HCT116 (cell line): ENCODE measurements at regions not wholly inside any gene's neighbourhood (a gene's known extent, or its start where the extent isn't known, plus 50 kb on each side); places are given as distances from the start of the nearest gene placed in this dataset.

Experiments
- ATAC-seq: fragments of 200-7000 bp; cut with Tn5 transposase; 2 replicates; pipeline ENCODE4 v1.9.1; 2020; ENCODE audit warnings: mild to moderate bottlenecking, moderate library complexity
- BruUV-seq: library from RNA; stranded (reverse); fragments of 400-500 nt; replicated peaks from 2 replicates; lab custom pipeline; 2021; lab: Mats Ljungman, UMichigan
- CTCF ChIA-PET: fragments of 300-600 bp; sonication (Branson Sonifier 250); formaldehyde crosslinking; loops from one replicate; lab custom pipeline; 2021; ENCODE audit warnings: antibody characterized with exemption; lab: Charles Lee
- POLR2A ChIA-PET: fragments of 300-600, 350-600 bp; sonication (Branson Sonifier 250); formaldehyde crosslinking; loops from one replicate; lab custom pipeline; 2021; ENCODE audit warnings: antibody characterized with exemption; lab: Charles Lee
- RAD21 ChIA-PET, 2 experiments: fragments of 300-600 bp; sonication (Branson Sonifier 250); formaldehyde crosslinking; loops; one replicate each; lab custom pipeline; 2023; ENCODE audit warnings: low total read pairs in 2 of 2; ENCODE audit not compliant: uncharacterized antibody in 2 of 2, unreplicated experiment in 2 of 2, low non-redundant PET in 1 of 2; lab: Charles Lee
- DNase-seq: peaks from one replicate; pipeline ENCODE4 v3.0.0-alpha.2; 2010; ENCODE audit warnings: low read depth, low spot score
- H2AFZ ChIP-seq: fragments of 200-600 bp; shearing (Covaris generic), sonication (generic); 2 replicates; pipeline ENCODE4 v1.6.1; 2017; ENCODE audit warnings: low read depth, mixed run types, mixed read lengths, antibody characterized with exemption, low read length; ENCODE audit not compliant: poor library complexity, severe bottlenecking
- H3K27ac ChIP-seq: 2 replicates; pipeline ENCODE4 v1.5.1; 2012; ENCODE audit warnings: low read depth, low read length
- H3K27me3 ChIP-seq: fragments of 200-600 bp; sonication (generic); 2 replicates; pipeline ENCODE4 v1.6.1; 2016; ENCODE audit warnings: mixed run types, low read length, mixed read lengths; ENCODE audit not compliant: insufficient read depth
- H3K36me3 ChIP-seq, 2 experiments: fragments of 200-500 bp in 1 of 2; fragments of 200-600 bp in 1 of 2; sonication (Bioruptor generic) in 1 of 2; sonication (generic) in 1 of 2; 2 replicates each; pipeline versions ENCODE4 v1.5.1 to v1.6.1; 2014 to 2016; ENCODE audit warnings: low read length in 2 of 2, inconsistent platforms in 1 of 2, mixed read lengths in 1 of 2, mixed run types in 1 of 2; ENCODE audit not compliant: insufficient read depth in 2 of 2, control insufficient read depth in 1 of 2
- H3K4me1 ChIP-seq, 2 experiments: fragments of 200-600 bp in 1 of 2; sonication (generic) in 1 of 2; 2 replicates each; pipeline versions ENCODE4 v1.5.1 to v1.6.1; 2012 to 2017; ENCODE audit warnings: low read length in 2 of 2, inconsistent platforms in 1 of 2, mild to moderate bottlenecking in 1 of 2, mixed read lengths in 1 of 2, mixed run types in 1 of 2, moderate library complexity in 1 of 2; ENCODE audit not compliant: insufficient read depth in 2 of 2, control insufficient read depth in 1 of 2
- H3K4me2 ChIP-seq: fragments of 200-600 bp; sonication (generic); 2 replicates; pipeline ENCODE4 v1.6.1; 2017; ENCODE audit warnings: mixed run types, low read length, mixed read lengths
- H3K4me3 ChIP-seq, 2 experiments: fragments of 200-600 bp in 1 of 2; sonication (generic) in 1 of 2; replicated peaks in 1 of 2; 2 replicates each; pipeline ENCODE4 v1.5.1; 2011 to 2016; ENCODE audit warnings: low read length in 2 of 2, control low read depth in 1 of 2, low read depth in 1 of 2, mild to moderate bottlenecking in 1 of 2, mixed read lengths in 1 of 2, mixed run types in 1 of 2
- H3K79me2 ChIP-seq: fragments of 200-600 bp; sonication (generic); 2 replicates; pipeline ENCODE4 v1.6.1; 2017; ENCODE audit warnings: mild to moderate bottlenecking, mixed run types, low read length, moderate library complexity, mixed read lengths; ENCODE audit not compliant: insufficient read depth
- H3K9ac ChIP-seq: fragments of 200-600 bp; sonication (generic); 2 replicates; pipeline ENCODE4 v1.6.1; 2016; ENCODE audit warnings: low read length, mixed read lengths
- H3K9me2 ChIP-seq: fragments of 200-600 bp; sonication (generic), shearing (Covaris generic); 2 replicates; pipeline ENCODE4 v1.6.1; 2017; ENCODE audit warnings: mixed run types, mild to moderate bottlenecking, moderate library complexity; ENCODE audit not compliant: insufficient read depth
- H3K9me3 ChIP-seq, 2 experiments: fragments of 200-500 bp in 1 of 2; fragments of 200-600 bp in 1 of 2; sonication (Bioruptor generic) in 1 of 2; sonication (generic) in 1 of 2; 2 replicates each; pipeline ENCODE4 v1.6.1; 2014 to 2017; ENCODE audit warnings: low read length in 2 of 2, mixed read lengths in 2 of 2, inconsistent platforms in 1 of 2, low read depth in 1 of 2, mild to moderate bottlenecking in 1 of 2, mixed run types in 1 of 2, moderate library complexity in 1 of 2; ENCODE audit not compliant: control insufficient read depth in 1 of 2, insufficient read depth in 1 of 2
- H4K20me1 ChIP-seq: fragments of 200-600 bp; sonication (generic), shearing (Covaris generic); 2 replicates; pipeline ENCODE4 v1.6.1; 2017; ENCODE audit warnings: mixed run types, mild to moderate bottlenecking, moderate library complexity; ENCODE audit not compliant: insufficient read depth
- CBX3 ChIP-seq: IDR thresholded peaks from 2 replicates; pipeline ENCODE4 v1.6.1; 2012; ENCODE audit warnings: low read depth
- EGR1 ChIP-seq: IDR thresholded peaks from 2 replicates; pipeline ENCODE4 v1.6.1; 2012; ENCODE audit warnings: low read depth
- POLR2A ChIP-seq: IDR thresholded peaks from 2 replicates; pipeline ENCODE4 v1.7.0; 2011; ENCODE audit warnings: borderline replicate concordance; ENCODE audit not compliant: insufficient read depth, insufficient read length; ENCODE audit errors: extremely low read depth
- REST ChIP-seq: IDR thresholded peaks from 2 replicates; pipeline ENCODE4 v1.6.1; 2012; ENCODE audit warnings: low read depth
- SP1 ChIP-seq: IDR thresholded peaks from 2 replicates; pipeline ENCODE4 v1.6.1; 2012; ENCODE audit warnings: low read depth
- YY1 ChIP-seq: IDR thresholded peaks from 2 replicates; pipeline ENCODE4 v1.6.1; 2011; ENCODE audit warnings: low read length, low read depth, moderate library complexity, mild to moderate bottlenecking; ENCODE audit not compliant: insufficient replicate concordance; ENCODE audit errors: extremely low read depth
- intact Hi-C: fragments of 100-400 bp; cut with micrococcal nuclease; formaldehyde crosslinking; loops from 2 replicates; pipeline ENCODE4 v1.10.0; 2022
- TF ChIP-seq, protein P1 (sequence below): IDR thresholded peaks from 2 replicates; pipeline ENCODE4 v1.6.1; 2012

- DNase-seq = no peak
- intact Hi-C loops = no loop called here
- Histone ChIP-seq H3K4me1 (no peaks in the 10 kb centered on the region), H3K27ac (no peak overlapping the region), H3K9me3 (no peaks in the 10 kb centered on the region; a peak in 1 of 4 replicates), H3K9ac (no peak overlapping the region), H3K9me2 (no peaks in the 10 kb centered on the region), H2AFZ (no peak overlapping the region), H3K27me3 (no peaks in the 10 kb centered on the region), H3K4me2 (no peak overlapping the region), H3K36me3 (no peaks in the 10 kb centered on the region), H4K20me1 (no peaks in the 10 kb centered on the region), H3K79me2 (no peaks in the 10 kb centered on the region), H3K4me3 (no peak overlapping the region)
- ChIA-PET RAD21 (no interaction called here), CTCF (no interaction called here), POLR2A (no interaction called here)
- ATAC-seq = no peak
- no TSS peak for BruUV-seq
- TF ChIP-seq REST (no peak), EGR1 (no peak), CBX3 (no peak), POLR2A (no peak), SP1 (no peak), YY1 (no peak)
- TF ChIP-seq, protein P1, sequence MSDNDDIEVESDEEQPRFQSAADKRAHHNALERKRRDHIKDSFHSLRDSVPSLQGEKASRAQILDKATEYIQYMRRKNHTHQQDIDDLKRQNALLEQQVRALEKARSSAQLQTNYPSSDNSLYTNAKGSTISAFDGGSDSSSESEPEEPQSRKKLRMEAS = no peak
These were observed 546.0 kb upstream of the CCDC179 start for GRCh38 chr11:23406131-23406819.
